Mucosa of descending colon (tissue), 3 donors: ENCODE measurements at regions not wholly inside any gene's neighbourhood (a gene's known extent, or its start where the extent isn't known, plus 50 kb on each side); places are given as distances from the start of the nearest gene placed in this dataset.

Experiments used
- ATAC-seq: fragments of 200-7000 bp; cut with Tn5 transposase; one replicate; pipeline ENCODE4 v1.9.1; 2020; ENCODE audit warnings: mild to moderate bottlenecking, moderate library complexity
- DNase-seq, 3 donors: peaks; one replicate each; pipeline ENCODE4 v3.0.0-alpha.2; 2020
- H3K36me3 ChIP-seq: fragments of 200-600 bp; one replicate; pipeline ENCODE4 v1.8.0; 2021; ENCODE audit warnings: low read depth, mild to moderate bottlenecking
- H3K4me1 ChIP-seq: fragments of 200-600 bp; one replicate; pipeline ENCODE4 v1.8.0; 2021; ENCODE audit warnings: low read depth, mild to moderate bottlenecking
- H3K4me3 ChIP-seq: fragments of 200-600 bp; one replicate; pipeline ENCODE4 v1.8.0; 2021; ENCODE audit warnings: mild to moderate bottlenecking
- H3K9me3 ChIP-seq: fragments of 200-600 bp; one replicate; pipeline ENCODE4 v1.8.0; 2021; ENCODE audit warnings: mild to moderate bottlenecking
- CTCF ChIP-seq: fragments of 200-600 bp; IDR thresholded peaks from one replicate; pipeline ENCODE4 v1.8.0; 2022; ENCODE audit warnings: antibody characterized with exemption, mild to moderate bottlenecking
- intact Hi-C, 2 donors: fragments of 100-400 bp; cut with DNase I in 1 of 2; cut with micrococcal nuclease in 1 of 2; formaldehyde crosslinking; loops; one replicate each; pipeline versions ENCODE4 v1.11.0 to v1.11.1; 2022; cut with DNase I, micrococcal nuclease
- donor health status: DM: no; HTN: no; CAD: no; lungs with moderate emphysema.
- donor health status: DM: no; HTN: no; CAD: no.
- donor health status: DM: no; HTN: yes; CAD: no.

- intact Hi-C loops, result no loop called here
- H3K36me3 ChIP-seq, result no peaks in the 10 kb centered on the region
- H3K4me1 ChIP-seq, result no peaks in the 10 kb centered on the region
- H3K4me3 ChIP-seq, result no peak overlapping the region
- peaks cover 13% of the 10 kb centered on the region for H3K9me3 ChIP-seq
- DNase-seq (no peak), ATAC-seq (no peak)
- TF ChIP-seq CTCF, result no peak
These were observed 676.3 kb upstream of the CDH8 start for GRCh38 chr16:62712566-62712965.

DNA sequence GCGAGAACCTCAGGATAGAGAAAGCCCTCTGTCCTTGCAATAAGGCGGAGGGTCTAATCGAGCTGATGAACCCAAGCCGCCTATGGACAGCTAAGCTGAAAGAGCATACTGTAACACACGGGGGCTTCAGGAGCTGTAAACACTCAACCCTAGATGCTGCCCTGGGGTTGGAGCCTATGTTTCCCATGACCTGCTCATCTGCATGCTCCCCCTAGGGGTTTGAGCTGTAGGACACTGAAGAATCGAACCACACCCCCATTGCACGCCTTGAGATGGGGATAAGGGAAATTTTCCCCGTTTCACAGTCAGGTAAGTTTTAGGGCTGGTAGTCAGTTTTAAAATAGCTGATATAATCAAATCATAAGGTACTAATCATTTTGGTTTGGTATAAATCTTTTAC lies 675.6 kb upstream of the CDH8 start:
- DNase-seq, result no peak
- no peaks in the 10 kb centered on the region for H3K4me1 ChIP-seq
- intact Hi-C loops, result no loop called here
- no peak for ATAC-seq
- H3K36me3 ChIP-seq, result no peaks in the 10 kb centered on the region
- TF ChIP-seq CTCF, result no peak
- peaks cover 17% of the 10 kb centered on the region for H3K9me3 ChIP-seq
- no peak overlapping the region for H3K4me3 ChIP-seq

GRCh38 chr16:62709794-62710193 lies 673.6 kb upstream of the CDH8 start:
- H3K36me3 ChIP-seq, result no peaks in the 10 kb centered on the region
- no peak for DNase-seq
- TF ChIP-seq CTCF, result no peak
- intact Hi-C loops, result no loop called here
- no peak overlapping the region for H3K4me3 ChIP-seq
- H3K9me3 ChIP-seq, result peaks cover 14% of the 10 kb centered on the region
- ATAC-seq, result no peak
- H3K4me1 ChIP-seq, result no peaks in the 10 kb centered on the region

GRCh38 chr16:62701426-62701825 lies 665.2 kb upstream of the CDH8 start:
- no peak for ATAC-seq
- TF ChIP-seq CTCF, result no peak

GRCh38 chr16:62700426-62701294 lies 664.4 kb upstream of the CDH8 start:
- no peak overlapping the region for H3K4me3 ChIP-seq
- DNase-seq (no peak), ATAC-seq (no peak)
- intact Hi-C loops, result no loop called here
- no peaks in the 10 kb centered on the region for H3K36me3 ChIP-seq
- no peaks in the 10 kb centered on the region for H3K4me1 ChIP-seq
- TF ChIP-seq CTCF, result no peak
- peaks cover 18% of the 10 kb centered on the region for H3K9me3 ChIP-seq

More at GRCh38 chr16:62701426-62701825, 665.2 kb upstream of the CDH8 start:
- Histone ChIP-seq H3K4me3 (no peak overlapping the region), H3K36me3 (no peaks in the 10 kb centered on the region), H3K9me3 (peaks cover 15% of the 10 kb centered on the region), H3K4me1 (no peaks in the 10 kb centered on the region)
- DNase-seq, result no peak
- intact Hi-C loops, result no loop called here
